HG02938 (cell line): ENCODE measurements at regions not wholly inside any gene's neighbourhood (a gene's known extent, or its start where the extent isn't known, plus 50 kb on each side); places are given as distances from the start of the nearest gene placed in this dataset.
"Not testable (repeated sequence)": the region's sequence is repeated elsewhere in the genome, so short reads cannot be mapped to it uniquely, and the experiment has no call there.

Experiments used
- ATAC-seq: cut with Tn5 transposase; IDR thresholded peaks from one replicate; pipeline ENCODE4 v1.9.1; 2021; ENCODE audit warnings: mild to moderate bottlenecking, moderate library complexity; ENCODE audit not compliant: unreplicated experiment

GRCh38 chr20:48385114-48385513 lies 442.7 kb downstream of the PREX1 start:
- no peak for ATAC-seq

- no peak for ATAC-seq
Observed at GRCh38 chr20:48384147-48384818, 443.5 kb downstream of the PREX1 start.

- no peak for ATAC-seq
Observed at GRCh38 chr20:48383252-48383651, 444.5 kb downstream of the PREX1 start.

- no peak for ATAC-seq
Observed at GRCh38 chr20:48382304-48382703, 445.5 kb downstream of the PREX1 start.

- ATAC-seq, result no peak
Observed at GRCh38 chr20:48381353-48382120, 446.3 kb downstream of the PREX1 start.

- no peak for ATAC-seq
Observed at GRCh38 chr20:48380661-48381060, 447.1 kb downstream of the PREX1 start.

- ATAC-seq, result no peak
Observed at GRCh38 chr20:48378976-48379675, 448.7 kb downstream of the PREX1 start.

- ATAC-seq, result no peak
Observed at GRCh38 chr20:48377940-48378339, 449.9 kb downstream of the PREX1 start.

GRCh38 chr20:48375804-48376203 lies 452.0 kb downstream of the PREX1 start:
- no peak for ATAC-seq

GRCh38 chr20:48374991-48375595 lies 452.7 kb downstream of the PREX1 start:
- no peak for ATAC-seq

- not testable (repeated sequence) for ATAC-seq
Observed at GRCh38 chr20:48374031-48374907, 453.5 kb downstream of the PREX1 start.

GRCh38 chr20:48373555-48373934 lies 454.3 kb downstream of the PREX1 start:
- no peak for ATAC-seq

- ATAC-seq, result not testable (repeated sequence)
Observed at GRCh38 chr20:48372851-48373554, 454.8 kb downstream of the PREX1 start.

GRCh38 chr20:48371211-48371610 lies 456.6 kb downstream of the PREX1 start:
- ATAC-seq, result no peak

- not testable (repeated sequence) for ATAC-seq
Observed at GRCh38 chr20:48368580-48369021, 459.2 kb downstream of the PREX1 start.

GRCh38 chr20:48367541-48368358 lies 460.0 kb downstream of the PREX1 start:
- not testable (repeated sequence) for ATAC-seq

- ATAC-seq, result no peak
Observed at GRCh38 chr20:48366230-48366629, 461.6 kb downstream of the PREX1 start.

GRCh38 chr20:48364688-48365421 lies 462.9 kb downstream of the PREX1 start:
- no peak for ATAC-seq
